Left renal cortex interstitium (tissue), 4 donors: ENCODE measurements at regions not wholly inside any gene's neighbourhood (a gene's known extent, or its start where the extent isn't known, plus 50 kb on each side); places are given as distances from the start of the nearest gene placed in this dataset.
"Not testable (repeated sequence)": the region's sequence is repeated elsewhere in the genome, so short reads cannot be mapped to it uniquely, and the experiment has no call there.

Experiments used
- DNase-seq, 4 donors: peaks; one replicate each; pipeline ENCODE4 v3.0.0-alpha.2; 2013; ENCODE audit warnings: low read depth in 4 of 4, low spot score in 2 of 4, missing footprints in 1 of 4

GRCh38 chr3:95655363-95655986 is 1158.9 kb upstream of the EPHA6 start:
- no peak for DNase-seq

DNA sequence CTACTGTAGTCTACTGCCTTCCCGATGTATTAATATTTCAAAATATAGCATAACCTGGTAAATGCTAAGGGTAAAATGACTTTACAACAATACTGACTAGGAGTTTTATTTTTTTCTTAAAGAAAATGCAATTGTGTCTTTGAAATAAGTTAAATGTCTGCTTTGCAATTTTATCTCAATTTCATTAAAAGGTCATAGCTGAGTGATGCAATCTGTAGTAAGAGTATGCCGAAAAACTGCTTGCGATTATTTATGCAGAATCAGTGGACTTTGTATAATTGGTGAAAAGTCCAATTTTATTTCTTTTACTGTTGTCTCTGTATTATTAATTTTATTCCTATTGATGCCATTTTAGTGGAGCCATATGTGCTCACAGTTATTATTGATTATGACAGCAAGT is 1143.6 kb upstream of the EPHA6 start:
- DNase-seq, result no peak

DNA sequence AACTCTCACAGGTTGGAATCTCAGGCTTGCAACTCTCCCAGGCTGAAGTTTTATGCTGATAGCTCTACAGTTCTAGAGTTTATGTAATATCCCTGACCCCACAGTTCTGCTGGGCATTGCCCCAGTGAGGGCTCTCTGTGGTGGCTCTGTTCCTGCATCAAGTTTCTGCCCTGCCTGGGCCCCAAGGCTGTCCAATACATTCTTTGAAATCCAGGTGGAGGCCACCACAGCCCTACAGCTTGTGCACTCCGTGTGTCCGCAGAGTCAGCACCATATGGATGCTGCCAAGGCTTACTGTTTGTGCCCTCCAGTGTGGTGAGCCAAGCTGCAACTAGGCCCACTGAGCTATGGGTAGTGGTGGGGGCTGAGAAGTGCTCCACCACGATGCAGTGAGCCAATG is 1141.2 kb upstream of the EPHA6 start:
- DNase-seq, result no peak

- no peak for DNase-seq
Measured at GRCh38 chr3:95705786-95706418, 1108.5 kb upstream of the EPHA6 start.

DNA sequence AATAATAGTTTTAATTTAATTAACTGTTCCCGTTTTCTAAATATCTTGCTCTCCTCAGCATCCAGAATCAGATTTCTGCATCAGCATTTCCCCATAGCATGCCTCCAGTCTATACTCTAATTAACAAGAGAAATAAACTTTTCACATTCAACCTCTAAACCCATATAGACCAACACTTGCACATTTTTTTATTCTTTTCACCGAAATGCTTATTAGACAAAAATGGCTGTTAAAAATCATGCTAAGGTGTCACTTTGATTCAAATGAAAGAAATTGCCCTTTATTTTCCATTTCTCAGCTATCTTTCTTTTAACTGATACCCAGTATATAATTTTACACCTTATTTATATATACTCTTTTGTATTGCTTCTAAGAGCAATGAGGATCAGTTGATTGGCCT is 1107.1 kb upstream of the EPHA6 start:
- no peak for DNase-seq

GRCh38 chr3:95710684-95711083 is 1103.7 kb upstream of the EPHA6 start:
- no peak for DNase-seq

DNA sequence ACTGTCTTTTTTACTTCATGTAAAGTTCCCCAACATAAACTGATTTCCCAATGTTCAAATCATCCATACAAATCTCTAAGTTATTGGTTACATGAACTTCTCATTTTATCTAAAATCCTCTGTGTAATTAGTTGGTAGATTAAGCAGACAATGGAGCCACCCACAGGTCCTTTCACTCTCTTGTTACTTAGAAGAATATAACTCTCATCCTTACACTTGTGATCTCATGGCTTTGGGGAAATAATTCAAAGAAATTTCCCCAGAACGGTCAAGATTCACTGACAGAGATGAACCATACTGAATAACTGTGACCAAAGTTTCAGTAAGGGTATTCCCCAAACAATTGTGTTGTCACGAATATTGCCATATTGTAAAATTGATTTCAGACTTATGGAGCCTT is 1102.6 kb upstream of the EPHA6 start:
- no peak for DNase-seq

- no peak for DNase-seq
Measured at GRCh38 chr3:95715128-95715527, 1099.3 kb upstream of the EPHA6 start.

DNA sequence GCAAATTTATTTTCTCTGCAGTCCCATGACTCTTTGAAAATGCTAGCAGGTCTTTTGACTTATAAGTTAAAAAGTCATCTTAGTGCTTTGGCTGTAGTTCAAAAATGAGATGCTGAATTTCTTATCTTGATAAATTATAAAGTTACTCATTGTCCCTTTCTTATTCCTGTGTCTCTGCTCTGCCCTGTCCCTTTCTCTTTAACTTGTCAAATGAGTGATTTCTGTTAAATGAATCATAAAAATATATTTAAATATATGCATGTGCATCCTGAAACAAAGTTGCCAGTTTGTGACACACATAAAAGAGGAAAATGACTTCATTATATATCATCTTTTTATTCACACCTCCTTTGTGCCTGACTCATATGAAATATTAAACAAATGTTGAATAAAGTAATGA is 1097.3 kb upstream of the EPHA6 start:
- no peak for DNase-seq

DNA sequence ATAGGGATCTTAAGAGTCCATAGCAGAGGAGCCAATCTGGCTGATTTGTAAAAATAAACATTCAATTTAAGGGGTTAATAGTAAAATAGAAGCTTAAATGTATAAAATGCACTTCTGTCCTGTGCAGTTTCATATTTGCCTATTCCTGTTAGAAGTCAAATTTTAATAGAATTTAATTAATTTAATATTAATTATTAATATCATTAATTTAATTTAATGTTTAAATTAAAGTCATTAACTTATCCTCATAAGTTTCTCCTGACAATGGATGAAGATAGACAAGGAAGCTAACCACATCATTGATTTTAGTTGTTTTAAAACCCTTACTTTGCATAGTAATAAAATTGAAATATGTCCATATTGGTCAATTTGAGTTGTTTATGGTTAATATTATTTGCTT is 1096.2 kb upstream of the EPHA6 start:
- no peak for DNase-seq

GRCh38 chr3:95719481-95719880 is 1094.9 kb upstream of the EPHA6 start:
- no peak for DNase-seq

GRCh38 chr3:95721938-95722337 is 1092.5 kb upstream of the EPHA6 start:
- no peak for DNase-seq

DNA sequence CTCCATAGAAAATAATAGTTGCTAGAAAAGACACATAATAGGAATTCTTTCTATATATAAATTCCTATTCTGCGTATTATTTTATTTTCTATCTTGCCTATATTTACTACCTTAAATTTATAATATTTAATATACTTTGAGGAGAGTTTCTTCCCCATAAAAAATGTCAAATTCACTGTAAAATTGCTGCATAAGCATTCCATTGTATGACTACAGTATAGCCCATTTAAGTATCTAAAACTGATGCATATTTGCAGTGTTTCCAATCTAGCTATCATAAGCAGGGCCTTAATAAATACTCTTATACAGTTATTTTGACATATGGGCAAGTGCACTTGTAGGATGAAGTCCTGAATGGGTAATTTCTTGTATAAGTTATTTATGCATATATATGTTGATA is 1088.6 kb upstream of the EPHA6 start:
- no peak for DNase-seq

GRCh38 chr3:95731753-95732152 is 1082.6 kb upstream of the EPHA6 start:
- DNase-seq, result no peak

DNA sequence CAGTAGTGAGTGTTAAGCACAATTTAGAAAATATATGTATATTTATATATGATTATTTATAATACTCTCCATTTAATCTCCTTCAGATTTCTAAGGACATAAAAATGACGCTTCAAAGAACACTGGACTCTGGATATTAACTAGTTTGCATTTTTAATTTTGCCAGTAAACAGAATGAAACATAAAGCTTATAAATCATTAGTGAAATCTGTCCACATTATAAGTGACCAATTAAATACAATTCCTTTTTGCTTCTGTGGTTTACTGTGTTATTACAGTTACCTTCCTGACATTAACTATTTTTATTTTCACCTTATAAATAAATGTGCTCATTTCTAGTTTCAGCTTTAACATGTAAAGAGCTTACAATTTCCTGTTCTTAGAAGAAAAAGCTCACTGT is 1081.1 kb upstream of the EPHA6 start:
- no peak for DNase-seq

DNA sequence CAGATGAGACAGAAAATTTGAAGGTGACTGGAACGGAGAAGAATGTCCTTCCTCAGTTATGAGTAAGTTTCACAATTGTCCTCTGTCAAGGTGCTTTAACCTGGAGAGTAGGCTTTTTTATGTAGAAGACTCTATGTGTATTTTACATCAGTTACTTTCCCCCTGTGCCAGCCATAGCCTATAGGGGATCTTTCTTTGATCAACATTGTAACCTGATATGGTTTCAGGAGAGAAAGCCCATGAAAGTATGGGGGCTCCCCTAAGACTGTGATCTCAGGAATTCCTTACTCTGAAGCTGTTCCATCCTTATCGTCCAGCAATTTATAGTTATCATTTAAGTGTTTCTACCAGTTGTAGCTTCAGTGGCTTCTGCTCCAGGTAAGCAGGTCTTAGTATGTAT is 1076.3 kb upstream of the EPHA6 start:
- no peak for DNase-seq

DNA sequence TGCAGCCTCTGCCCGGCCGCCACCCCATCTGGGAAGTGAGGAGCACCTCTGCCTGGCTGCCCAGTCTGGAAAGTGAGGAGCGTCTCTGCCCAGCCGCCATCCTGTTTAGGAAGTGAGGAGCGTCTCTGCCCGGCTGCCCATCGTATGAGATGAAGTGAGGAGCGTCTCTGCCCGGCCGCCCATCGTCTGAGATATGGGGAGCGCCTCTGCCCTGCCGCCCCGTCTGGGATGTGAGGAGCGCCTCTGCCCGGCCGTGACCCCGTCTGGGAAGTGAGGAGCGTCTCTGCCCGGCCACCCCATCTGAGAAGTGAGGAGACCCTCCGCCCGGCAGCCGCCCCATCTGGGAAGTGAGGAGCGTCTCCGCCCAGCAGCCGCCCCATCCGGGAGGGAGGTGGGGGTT is 1069.5 kb upstream of the EPHA6 start:
- not testable (repeated sequence) for DNase-seq

DNA sequence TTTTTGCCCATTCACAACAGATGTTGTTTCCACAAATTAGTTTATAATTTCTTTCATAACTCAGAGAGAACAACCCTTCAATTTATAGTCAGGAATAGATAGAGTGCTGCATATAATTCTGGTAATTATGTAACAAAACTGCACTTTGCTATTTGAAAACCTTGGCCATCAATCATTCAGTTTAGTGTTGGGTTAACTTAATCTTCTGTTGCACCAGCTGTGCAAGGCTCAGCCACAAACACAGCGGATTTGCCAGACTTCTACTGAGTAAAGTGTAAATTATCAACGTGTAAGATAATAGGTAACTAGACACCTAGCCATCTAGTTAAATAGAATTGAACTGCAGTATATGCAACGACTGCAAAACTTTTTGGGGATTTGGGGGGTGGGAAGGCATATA is 1064.3 kb upstream of the EPHA6 start:
- no peak for DNase-seq

GRCh38 chr3:95751509-95751908 is 1062.9 kb upstream of the EPHA6 start:
- DNase-seq, result no peak

- no peak for DNase-seq
Measured at GRCh38 chr3:95752199-95752598, 1062.2 kb upstream of the EPHA6 start.

GRCh38 chr3:95758707-95759106 is 1055.7 kb upstream of the EPHA6 start:
- DNase-seq, result no peak

GRCh38 chr3:95759614-95760301 is 1054.6 kb upstream of the EPHA6 start:
- no peak for DNase-seq
